GM21576 (cell line): ENCODE measurements at regions not wholly inside any gene's neighbourhood (a gene's known extent, or its start where the extent isn't known, plus 50 kb on each side); places are given as distances from the start of the nearest gene placed in this dataset.
"Not testable (repeated sequence)": the region's sequence is repeated elsewhere in the genome, so short reads cannot be mapped to it uniquely, and the experiment has no call there.

Experiments
- ATAC-seq: cut with Tn5 transposase; IDR thresholded peaks from one replicate; pipeline ENCODE4 v1.9.1; 2021; ENCODE audit warnings: mild to moderate bottlenecking, moderate library complexity; ENCODE audit not compliant: unreplicated experiment

DNA sequence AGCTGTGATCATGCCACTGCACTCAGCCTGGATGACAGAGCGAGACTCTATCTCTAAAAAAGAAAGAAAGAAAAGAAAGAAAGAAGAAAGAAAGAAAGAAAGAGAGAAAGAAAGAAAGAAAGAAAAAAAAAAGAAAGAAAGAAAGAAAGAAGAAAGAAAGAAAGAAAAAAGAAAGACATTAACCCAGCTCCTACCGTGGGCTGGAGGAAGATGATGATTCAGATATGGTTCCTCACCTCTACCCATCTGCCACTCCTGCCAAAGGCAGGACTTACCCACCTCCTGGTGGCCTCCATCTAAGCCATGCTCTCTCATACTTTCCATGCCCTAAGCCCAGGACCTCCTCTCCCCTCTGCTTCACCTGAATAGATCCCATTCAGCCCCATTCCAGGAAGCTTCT, 93.3 kb upstream of the LHX1 start:
- no peak for ATAC-seq

DNA sequence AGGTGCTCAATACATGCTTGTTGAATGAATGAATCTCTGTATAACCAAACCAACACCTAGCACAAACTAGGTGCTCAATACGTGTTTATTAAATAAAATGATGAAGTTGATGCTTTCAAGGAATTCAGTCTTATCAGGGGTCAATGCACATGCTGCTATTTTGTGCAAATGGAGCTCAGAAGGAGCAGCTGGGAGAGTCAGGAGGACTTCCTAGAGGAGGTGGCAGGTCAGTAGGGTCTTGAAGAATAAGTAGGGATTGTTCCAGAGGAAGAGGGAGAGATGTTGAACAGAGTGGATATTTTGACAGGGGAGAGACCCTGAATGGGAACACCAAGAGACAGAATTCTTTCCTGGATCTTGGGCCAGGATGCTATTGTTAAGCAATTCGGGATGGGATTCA, 92.7 kb upstream of the LHX1 start:
- ATAC-seq, result no peak

- ATAC-seq, result no peak
These were observed 91.4 kb upstream of the LHX1 start for GRCh38 chr17:36845916-36846315.

DNA sequence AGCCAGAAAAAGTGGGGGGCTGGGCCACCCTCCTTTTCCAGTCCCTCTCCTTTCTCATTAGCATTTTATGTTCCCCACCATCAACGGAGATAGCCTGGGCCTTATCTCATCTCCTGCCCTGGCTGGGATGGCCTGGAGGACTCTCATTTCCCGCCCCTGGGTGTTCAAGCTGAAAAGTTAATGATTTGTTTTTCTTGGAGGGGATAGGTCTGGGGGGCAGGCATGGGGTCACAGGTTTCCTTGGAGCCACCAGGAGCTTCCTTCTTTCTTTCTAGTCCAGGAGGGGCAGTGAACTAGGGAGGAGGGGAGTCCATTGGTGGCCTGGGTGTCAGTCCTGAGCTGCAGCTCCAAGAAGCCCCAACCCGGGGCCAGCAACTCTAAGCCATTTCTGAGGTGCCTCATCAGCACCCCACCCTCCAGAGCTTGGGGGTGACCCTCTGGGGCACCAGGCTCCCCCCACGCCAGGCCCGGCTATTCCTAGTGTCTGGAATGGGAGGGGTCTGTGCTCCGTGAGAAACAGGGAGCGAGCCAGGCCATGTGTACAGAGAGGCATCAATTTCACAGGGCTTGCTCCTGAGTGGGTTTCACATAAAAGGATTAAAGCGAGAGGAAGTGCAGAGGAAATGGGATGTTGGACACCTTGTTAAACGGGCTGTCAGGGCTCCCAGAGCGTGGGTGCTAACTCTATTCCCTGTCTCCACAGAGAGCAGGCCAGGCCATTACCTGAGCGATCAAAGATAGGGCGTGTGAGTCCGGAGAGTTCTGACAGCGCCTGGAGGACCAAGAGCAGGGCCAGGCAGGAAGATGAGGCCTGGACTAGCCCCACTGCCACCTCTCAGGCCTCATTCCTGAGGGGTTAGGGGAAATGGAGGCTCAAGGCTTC, 90.6 kb upstream of the LHX1 start:
- no peak for ATAC-seq

DNA sequence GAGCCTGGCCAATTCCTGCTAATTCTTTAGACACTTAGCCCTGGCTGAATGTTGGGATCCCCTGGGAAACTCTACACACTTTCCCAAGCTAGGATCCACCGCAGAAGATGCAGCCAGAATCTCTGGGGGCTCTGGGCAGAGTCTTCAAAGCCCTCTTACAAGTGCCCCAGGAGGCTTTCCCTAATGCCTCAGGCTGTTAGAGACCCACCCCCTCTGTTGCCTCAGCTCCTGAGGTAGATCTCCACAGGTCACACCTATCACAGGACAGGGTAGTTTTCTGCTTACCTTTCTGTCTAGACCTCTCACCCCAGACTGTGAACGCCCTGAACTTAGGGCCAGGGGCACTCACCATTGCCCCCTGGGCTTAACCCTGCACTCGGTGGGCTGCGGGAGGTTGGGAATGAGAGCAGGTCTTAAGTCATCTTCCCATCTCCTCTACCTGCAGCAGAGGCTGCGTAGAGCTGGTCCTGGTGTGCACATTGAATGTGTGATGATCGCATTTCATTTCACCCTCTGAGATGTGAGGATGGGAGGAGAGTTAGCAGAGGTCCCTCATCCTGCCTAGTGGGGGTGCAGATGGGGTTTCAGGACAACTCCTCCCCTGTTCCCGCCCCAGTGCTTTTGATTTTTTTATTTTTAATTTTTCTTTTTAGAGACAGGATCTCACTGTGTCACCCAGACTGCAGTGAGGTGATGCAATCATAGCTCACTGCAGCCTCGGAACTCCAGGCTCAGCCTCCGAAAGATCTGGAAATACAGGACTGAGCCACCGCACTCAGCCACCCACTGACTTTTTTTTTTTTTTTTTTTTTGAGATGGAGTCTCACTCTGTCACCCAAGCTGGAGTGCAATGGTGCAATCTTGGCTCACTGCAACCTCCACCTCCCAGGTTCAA, 89.0 kb upstream of the LHX1 start:
- ATAC-seq, result no peak

DNA sequence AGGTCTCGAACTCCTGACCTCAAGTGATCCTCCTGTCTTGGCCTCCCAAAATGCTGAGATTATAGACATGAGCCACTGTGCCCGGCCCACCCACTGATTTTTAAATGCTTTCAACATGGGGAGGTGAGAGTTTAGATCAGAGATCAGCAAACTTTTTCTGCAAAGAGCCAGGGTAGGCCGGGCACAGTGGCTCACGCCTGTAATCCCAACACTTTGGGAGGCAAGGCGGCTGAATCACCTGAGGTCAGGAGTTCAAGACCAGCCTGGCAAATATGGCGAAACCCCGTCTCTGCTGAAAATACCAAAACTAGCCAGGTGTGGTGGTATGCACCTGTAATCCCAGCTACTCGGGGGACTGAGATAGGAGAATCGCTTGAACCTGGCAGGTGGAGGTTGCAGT, 88.3 kb upstream of the LHX1 start:
- ATAC-seq, result not testable (repeated sequence)

DNA sequence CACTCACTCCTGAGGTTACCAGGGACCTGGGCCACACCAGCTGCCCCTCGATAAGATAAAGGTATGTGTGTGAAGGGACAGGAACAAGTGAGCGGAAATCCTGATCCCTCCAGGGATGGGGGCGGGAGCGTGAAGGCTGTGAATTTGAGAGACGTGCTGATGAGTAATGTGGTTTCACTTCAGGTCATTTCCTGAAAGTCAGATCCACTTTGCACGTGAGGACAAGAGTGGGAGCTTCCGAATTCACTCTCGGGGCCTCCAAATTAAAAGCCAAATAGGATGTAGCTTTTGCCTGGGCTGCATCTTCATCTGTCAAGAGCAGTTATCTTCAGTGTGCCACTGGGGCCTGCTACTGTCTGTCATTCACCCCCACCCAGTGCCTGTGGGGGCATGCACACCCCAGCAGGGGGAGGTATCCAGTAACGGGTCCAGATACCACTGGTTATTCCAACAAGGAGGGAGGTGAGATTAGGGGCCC, 87.4 kb upstream of the LHX1 start:
- ATAC-seq, result no peak

DNA sequence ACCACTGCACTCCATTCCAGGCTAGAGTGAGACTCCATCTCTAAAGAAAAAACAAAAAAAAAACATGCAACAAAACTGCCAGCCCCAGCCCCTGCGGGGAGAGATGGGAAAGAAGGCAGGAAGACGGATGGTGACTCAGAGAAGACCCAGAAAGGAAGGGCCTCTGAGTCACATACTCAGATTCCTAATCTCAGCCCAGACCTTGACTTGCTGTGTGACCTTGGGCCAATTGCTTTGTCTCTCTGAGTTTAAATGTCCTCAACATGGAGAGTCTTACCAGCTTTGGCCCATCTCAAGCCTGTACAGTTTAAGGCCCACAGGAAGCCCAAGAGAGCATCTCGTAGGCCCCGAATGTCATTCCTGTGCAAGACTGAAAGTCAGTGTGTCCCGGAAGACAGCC, 86.5 kb upstream of the LHX1 start:
- no peak for ATAC-seq

DNA sequence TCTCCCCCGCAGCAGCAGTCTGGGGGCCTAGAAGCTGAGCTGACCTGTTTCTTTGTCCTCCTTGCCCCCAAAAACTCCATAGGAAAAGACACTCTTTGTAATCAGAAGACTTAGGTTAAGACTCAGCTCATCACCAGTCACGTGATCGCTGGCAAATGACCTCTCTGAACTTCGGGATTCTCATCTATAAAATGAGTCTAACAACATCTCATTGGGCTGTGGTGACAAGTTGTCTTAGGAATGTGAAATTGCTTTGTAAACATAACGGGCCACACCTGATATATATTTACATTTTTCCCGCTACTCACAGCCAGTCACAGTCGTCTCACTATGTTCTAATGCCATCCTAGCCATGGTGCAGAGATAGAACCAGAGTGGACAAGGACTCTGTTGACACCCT, 86.0 kb upstream of the LHX1 start:
- ATAC-seq, result no peak

- not testable (repeated sequence) for ATAC-seq
These were observed 84.8 kb upstream of the LHX1 start for GRCh38 chr17:36852478-36852877.

DNA sequence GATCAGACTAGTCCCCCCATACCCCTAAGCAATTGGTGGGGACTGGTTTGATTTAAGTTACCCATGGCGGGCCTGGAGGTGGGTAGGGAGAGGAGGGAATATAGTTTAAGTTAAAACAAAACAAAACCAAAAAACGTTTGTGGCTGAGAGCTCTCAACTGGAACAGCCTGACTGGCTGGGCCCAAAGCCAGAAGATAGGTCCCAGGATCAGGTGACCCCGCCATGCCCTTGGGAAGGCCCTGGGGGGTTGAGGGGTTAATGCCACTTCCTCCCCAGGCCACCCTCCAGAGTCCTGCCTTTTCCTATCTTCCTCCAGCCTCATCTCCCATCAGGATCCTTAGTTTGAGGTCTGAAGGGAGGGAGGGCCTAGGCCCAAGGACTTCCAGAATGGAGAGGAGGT, 82.3 kb upstream of the LHX1 start:
- ATAC-seq, result no peak

- no peak for ATAC-seq
These were observed 81.8 kb upstream of the LHX1 start for GRCh38 chr17:36855459-36855858.

DNA sequence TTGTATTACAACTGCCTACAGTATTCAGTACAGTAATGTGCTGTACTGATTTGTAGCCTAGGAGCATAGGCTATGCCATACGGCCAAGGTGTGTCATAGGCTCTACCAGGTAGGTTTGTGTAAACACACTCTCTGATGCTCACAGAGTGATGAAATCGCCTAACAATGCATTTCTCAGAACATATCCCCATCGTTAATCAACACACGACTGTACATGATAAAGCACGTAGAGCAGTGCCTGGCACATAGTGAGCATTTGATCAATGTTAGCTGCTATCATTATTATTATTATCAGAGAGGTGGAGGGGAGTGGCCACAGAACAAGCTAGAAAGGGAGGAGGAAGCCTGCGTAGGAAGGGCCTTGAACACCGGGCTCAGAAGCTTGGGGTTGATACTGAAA, 81.1 kb upstream of the LHX1 start:
- no peak for ATAC-seq

GRCh38 chr17:36856903-36857381, 80.3 kb upstream of the LHX1 start:
- ATAC-seq, result no peak

GRCh38 chr17:36857698-36858097, 79.6 kb upstream of the LHX1 start:
- no peak for ATAC-seq

- no peak for ATAC-seq
These were observed 78.9 kb upstream of the LHX1 start for GRCh38 chr17:36858119-36859002.

DNA sequence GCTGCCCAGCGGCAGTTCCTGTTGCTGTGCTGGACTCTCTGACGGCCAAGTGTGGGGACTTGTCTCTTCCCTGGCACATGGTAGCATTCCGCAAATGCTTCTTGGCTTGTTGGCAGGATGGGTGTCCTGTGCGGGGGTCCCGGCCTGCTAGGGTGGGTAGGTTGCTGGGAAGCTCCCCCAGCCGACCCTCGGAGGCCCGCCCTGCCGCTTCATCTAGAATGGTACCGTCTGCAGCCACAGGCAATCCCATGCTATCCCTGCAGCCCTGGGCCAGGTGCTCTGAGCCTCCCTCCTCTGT, 78.3 kb upstream of the LHX1 start:
- ATAC-seq, result no peak

- no peak for ATAC-seq
These were observed 77.6 kb upstream of the LHX1 start for GRCh38 chr17:36859706-36860105.

- ATAC-seq, result no peak
These were observed 75.7 kb upstream of the LHX1 start for GRCh38 chr17:36861531-36861930.

DNA sequence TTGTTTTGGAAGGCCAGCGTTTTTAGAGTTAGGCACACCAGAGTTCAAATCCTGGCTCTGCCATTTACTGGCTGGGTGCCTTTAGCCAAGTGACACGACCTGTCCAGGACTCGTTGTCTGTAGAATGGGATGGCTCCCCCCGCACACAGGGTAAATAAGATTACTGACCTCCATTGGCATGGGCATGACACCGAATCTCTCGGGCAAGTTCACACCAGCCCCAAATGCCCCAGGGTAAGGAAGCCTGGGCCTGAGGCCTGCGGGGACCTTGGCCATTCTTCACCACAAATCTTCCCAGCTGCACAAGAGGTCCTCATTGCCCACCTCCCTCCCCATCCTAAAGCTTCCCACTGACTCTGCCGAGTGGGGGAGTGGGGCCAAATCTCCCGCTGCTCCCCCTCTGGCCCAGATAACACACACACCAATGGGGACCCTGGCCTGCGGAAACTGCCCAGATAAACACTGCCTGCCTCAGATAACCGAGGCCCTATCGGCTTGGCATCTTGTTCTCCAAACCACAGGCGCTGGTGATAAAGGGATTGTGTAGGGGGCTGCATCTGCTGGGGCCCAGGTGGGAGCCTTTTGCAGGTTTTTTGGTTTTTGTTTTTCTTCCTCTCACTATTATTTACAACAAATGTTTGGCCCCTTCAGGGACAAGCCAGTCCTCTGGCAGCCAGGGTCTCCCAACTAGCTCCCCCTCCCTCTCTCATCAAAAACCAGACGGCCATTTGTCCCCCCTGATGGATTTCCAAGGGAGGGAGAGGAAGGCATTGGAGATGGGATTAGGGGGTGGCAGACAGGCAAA, 75.0 kb upstream of the LHX1 start:
- ATAC-seq, result no peak
